ENCODE measurements at regions not wholly inside any gene's neighbourhood (a gene's known extent, or its start where the extent isn't known, plus 50 kb on each side); places are given as distances from the start of the nearest gene placed in this dataset.

- TF ChIP-seq ATF2 (CRISPR knock-in tag; IDR thresholded peaks at IDR 0.05) (no peak), PAX8 (CRISPR knock-in tag; IDR thresholded peaks at IDR 0.05; ENCODE audit: borderline replicate concordance) (no peak), ZFP91 (CRISPR knock-in tag; IDR thresholded peaks at IDR 0.05; ENCODE audit: borderline replicate concordance) (no peak), SNRNP70 (IDR thresholded peaks at IDR 0.05; ENCODE audit: low read depth, low read length) (no peak), SIX1 (CRISPR knock-in tag; IDR thresholded peaks at IDR 0.05; ENCODE audit: borderline replicate concordance) (no peak), SALL1 (CRISPR knock-in tag; IDR thresholded peaks at IDR 0.05) (no peak), KLF11 (CRISPR knock-in tag; IDR thresholded peaks at IDR 0.05) (no peak), CHD4 (IDR thresholded peaks at IDR 0.05; ENCODE audit: borderline replicate concordance, low read length) (no peak), POLR2AphosphoS5 (IDR thresholded peaks at IDR 0.05; ENCODE audit: low read depth, low read length) (no peak), NCOA2 (CRISPR knock-in tag; IDR thresholded peaks at IDR 0.05) (no peak), ZNF331 (CRISPR knock-in tag; IDR thresholded peaks at IDR 0.05) (no peak), POLR2A (IDR thresholded peaks at IDR 0.05; ENCODE audit: insufficient read depth in 1 of 2, low read depth in 2 of 2, low read length in 2 of 2) (no peak)
- TF ChIP-seq, protein P1, sequence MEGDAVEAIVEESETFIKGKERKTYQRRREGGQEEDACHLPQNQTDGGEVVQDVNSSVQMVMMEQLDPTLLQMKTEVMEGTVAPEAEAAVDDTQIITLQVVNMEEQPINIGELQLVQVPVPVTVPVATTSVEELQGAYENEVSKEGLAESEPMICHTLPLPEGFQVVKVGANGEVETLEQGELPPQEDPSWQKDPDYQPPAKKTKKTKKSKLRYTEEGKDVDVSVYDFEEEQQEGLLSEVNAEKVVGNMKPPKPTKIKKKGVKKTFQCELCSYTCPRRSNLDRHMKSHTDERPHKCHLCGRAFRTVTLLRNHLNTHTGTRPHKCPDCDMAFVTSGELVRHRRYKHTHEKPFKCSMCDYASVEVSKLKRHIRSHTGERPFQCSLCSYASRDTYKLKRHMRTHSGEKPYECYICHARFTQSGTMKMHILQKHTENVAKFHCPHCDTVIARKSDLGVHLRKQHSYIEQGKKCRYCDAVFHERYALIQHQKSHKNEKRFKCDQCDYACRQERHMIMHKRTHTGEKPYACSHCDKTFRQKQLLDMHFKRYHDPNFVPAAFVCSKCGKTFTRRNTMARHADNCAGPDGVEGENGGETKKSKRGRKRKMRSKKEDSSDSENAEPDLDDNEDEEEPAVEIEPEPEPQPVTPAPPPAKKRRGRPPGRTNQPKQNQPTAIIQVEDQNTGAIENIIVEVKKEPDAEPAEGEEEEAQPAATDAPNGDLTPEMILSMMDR (CRISPR knock-in tag; IDR thresholded peaks at IDR 0.05), result no peak
- TF ChIP-seq, protein P2, sequence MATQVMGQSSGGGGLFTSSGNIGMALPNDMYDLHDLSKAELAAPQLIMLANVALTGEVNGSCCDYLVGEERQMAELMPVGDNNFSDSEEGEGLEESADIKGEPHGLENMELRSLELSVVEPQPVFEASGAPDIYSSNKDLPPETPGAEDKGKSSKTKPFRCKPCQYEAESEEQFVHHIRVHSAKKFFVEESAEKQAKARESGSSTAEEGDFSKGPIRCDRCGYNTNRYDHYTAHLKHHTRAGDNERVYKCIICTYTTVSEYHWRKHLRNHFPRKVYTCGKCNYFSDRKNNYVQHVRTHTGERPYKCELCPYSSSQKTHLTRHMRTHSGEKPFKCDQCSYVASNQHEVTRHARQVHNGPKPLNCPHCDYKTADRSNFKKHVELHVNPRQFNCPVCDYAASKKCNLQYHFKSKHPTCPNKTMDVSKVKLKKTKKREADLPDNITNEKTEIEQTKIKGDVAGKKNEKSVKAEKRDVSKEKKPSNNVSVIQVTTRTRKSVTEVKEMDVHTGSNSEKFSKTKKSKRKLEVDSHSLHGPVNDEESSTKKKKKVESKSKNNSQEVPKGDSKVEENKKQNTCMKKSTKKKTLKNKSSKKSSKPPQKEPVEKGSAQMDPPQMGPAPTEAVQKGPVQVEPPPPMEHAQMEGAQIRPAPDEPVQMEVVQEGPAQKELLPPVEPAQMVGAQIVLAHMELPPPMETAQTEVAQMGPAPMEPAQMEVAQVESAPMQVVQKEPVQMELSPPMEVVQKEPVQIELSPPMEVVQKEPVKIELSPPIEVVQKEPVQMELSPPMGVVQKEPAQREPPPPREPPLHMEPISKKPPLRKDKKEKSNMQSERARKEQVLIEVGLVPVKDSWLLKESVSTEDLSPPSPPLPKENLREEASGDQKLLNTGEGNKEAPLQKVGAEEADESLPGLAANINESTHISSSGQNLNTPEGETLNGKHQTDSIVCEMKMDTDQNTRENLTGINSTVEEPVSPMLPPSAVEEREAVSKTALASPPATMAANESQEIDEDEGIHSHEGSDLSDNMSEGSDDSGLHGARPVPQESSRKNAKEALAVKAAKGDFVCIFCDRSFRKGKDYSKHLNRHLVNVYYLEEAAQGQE (IDR thresholded peaks at IDR 0.05; ENCODE audit: borderline replicate concordance in 1 of 2, low read depth in 1 of 2, low read length in 2 of 2), result no peak
Observed at GRCh38 chr16:49929626-49930025, 73.7 kb upstream of the ZNF423 start.
